ENCODE measurements at regions not wholly inside any gene's neighbourhood (a gene's known extent, or its start where the extent isn't known, plus 50 kb on each side); places are given as distances from the start of the nearest gene placed in this dataset.

DNA sequence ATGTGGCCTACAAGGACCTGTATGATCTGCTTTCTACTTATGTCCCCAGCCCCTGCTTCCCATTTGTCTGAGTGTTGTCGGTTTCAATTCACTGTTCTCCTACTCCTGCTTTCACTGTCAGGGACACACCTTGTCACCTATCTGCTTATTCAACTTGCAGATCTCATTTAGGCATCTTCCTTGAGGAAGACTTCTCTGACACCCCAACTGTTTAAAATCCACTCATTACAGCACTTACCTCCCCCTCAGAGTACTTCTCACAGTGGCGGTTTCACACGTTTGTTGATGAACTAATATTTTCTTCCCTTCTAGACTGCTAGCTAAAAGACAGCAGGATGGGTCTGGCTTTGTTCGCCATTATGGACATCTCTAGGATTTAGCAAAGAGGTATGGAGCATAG is 279.9 kb upstream of the TET2 start:
- H3K4me1 ChIP-seq (ENCODE audit: control insufficient read depth, insufficient read depth, low read length): no peaks in the 10 kb centered on the region

DNA sequence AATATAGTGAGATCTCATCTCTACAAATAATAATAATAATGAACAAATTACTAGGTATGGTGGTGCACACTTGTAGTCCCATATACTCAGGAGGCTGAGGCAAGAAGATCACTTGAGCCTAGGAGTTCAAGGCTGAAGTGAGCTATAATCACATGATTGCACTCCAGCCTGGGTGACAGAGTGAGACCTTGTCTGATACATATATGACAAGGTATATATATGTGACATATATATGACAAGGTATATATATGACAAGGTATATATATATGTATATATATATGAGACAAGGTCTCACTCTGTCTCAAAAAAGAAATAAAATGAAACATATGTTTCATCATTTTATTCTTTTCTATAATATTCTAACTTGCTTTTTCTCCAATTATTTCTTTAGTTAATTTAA is 278.1 kb upstream of the TET2 start:
- Mint-ChIP-seq H3K4me3 (no peak overlapping the region), H3K27me3 (ENCODE audit: insufficient read depth) (peaks cover 6% of the 10 kb centered on the region), H3K36me3 (ENCODE audit: low read depth) (no peaks in the 10 kb centered on the region), H3K27ac (no peak overlapping the region), H3K9me3 (no peaks in the 10 kb centered on the region), H3K4me1 (no peaks in the 10 kb centered on the region)
- H3K4me3 ChIP-seq (ENCODE audit: low read length): no peak overlapping the region
- no peaks in the 10 kb centered on the region for H3K9me3 ChIP-seq (ENCODE audit: control insufficient read depth, low read length)
- no peaks in the 10 kb centered on the region for H3K27me3 ChIP-seq (ENCODE audit: control insufficient read depth, insufficient read depth, low read length, poor library complexity, severe bottlenecking)
- TF ChIP-seq, protein P1, sequence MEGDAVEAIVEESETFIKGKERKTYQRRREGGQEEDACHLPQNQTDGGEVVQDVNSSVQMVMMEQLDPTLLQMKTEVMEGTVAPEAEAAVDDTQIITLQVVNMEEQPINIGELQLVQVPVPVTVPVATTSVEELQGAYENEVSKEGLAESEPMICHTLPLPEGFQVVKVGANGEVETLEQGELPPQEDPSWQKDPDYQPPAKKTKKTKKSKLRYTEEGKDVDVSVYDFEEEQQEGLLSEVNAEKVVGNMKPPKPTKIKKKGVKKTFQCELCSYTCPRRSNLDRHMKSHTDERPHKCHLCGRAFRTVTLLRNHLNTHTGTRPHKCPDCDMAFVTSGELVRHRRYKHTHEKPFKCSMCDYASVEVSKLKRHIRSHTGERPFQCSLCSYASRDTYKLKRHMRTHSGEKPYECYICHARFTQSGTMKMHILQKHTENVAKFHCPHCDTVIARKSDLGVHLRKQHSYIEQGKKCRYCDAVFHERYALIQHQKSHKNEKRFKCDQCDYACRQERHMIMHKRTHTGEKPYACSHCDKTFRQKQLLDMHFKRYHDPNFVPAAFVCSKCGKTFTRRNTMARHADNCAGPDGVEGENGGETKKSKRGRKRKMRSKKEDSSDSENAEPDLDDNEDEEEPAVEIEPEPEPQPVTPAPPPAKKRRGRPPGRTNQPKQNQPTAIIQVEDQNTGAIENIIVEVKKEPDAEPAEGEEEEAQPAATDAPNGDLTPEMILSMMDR (conservative IDR thresholded peaks at IDR 0.05): no peak
- no peaks in the 10 kb centered on the region for H3K4me1 ChIP-seq (ENCODE audit: control insufficient read depth, insufficient read depth, low read length)
- no peak overlapping the region for H3K9ac ChIP-seq (ENCODE audit: extremely low read depth, low read length, poor library complexity, severe bottlenecking)
- H3K36me3 ChIP-seq (ENCODE audit: control insufficient read depth, insufficient read depth, low read length): no peaks in the 10 kb centered on the region
- DNase-seq: no peak
- H3K27ac ChIP-seq (ENCODE audit: low read depth, low read length): no peak overlapping the region

More for the DNA sequence above, 279.9 kb upstream of the TET2 start:
- no peaks in the 10 kb centered on the region for H3K9me3 Mint-ChIP-seq
- H3K4me1 Mint-ChIP-seq: no peaks in the 10 kb centered on the region
- no peak overlapping the region for H3K9ac ChIP-seq (ENCODE audit: extremely low read depth, low read length, poor library complexity, severe bottlenecking)
- H3K9me3 ChIP-seq (ENCODE audit: control insufficient read depth, low read length): peaks cover 12% of the 10 kb centered on the region
- peaks cover 2% of the 10 kb centered on the region for H3K27me3 Mint-ChIP-seq (ENCODE audit: insufficient read depth)
- 92 to 96% methylated on average over 3 to 4 of the region's 4 CpGs for WGBS, 2 experiments (ENCODE audit: insufficient coverage in 1 of 2, insufficient read length in 1 of 2)
- DNase-seq: no peak
- TF ChIP-seq, protein P1 (conservative IDR thresholded peaks at IDR 0.05): no peak
- H3K27ac ChIP-seq (ENCODE audit: low read depth, low read length): no peak overlapping the region
- H3K27ac Mint-ChIP-seq: no peak overlapping the region
- no peak overlapping the region for H3K4me3 Mint-ChIP-seq
- H3K36me3 ChIP-seq (ENCODE audit: control insufficient read depth, insufficient read depth, low read length): no peaks in the 10 kb centered on the region
- no peaks in the 10 kb centered on the region for H3K27me3 ChIP-seq (ENCODE audit: control insufficient read depth, insufficient read depth, low read length, poor library complexity, severe bottlenecking)
- H3K4me3 ChIP-seq (ENCODE audit: low read length): no peak overlapping the region
- no peaks in the 10 kb centered on the region for H3K36me3 Mint-ChIP-seq (ENCODE audit: low read depth)

DNA sequence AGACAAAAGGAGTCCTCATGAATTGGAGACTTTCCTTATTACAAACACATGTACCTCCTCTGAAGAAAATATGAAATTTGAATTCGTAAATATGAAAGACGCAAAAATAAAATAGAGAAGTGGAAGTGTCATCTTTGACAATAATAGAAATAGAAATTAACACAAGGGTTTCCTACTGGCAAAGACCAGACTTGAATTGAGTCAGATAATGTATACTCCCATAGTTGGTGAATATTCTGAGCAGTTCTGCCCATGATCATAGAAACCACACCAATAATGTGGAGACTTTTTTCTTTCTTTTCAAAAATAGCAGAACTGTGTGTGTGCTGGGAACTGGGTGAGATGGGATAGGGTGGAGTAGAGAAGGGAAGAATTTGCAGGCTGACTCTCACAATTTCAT is 277.7 kb upstream of the TET2 start:
- Histone ChIP-seq H3K4me3 (ENCODE audit: low read length) (no peak overlapping the region), H3K9ac (ENCODE audit: extremely low read depth, low read length, poor library complexity, severe bottlenecking) (no peak overlapping the region), H3K4me1 (ENCODE audit: control insufficient read depth, insufficient read depth, low read length) (no peaks in the 10 kb centered on the region), H3K27ac (ENCODE audit: low read depth, low read length) (no peak overlapping the region), H3K27me3 (ENCODE audit: control insufficient read depth, insufficient read depth, low read length, poor library complexity, severe bottlenecking) (no peaks in the 10 kb centered on the region), H3K36me3 (ENCODE audit: control insufficient read depth, insufficient read depth, low read length) (no peaks in the 10 kb centered on the region), H3K9me3 (ENCODE audit: control insufficient read depth, low read length) (no peaks in the 10 kb centered on the region)
- Mint-ChIP-seq H3K27me3 (ENCODE audit: insufficient read depth) (peaks cover 6% of the 10 kb centered on the region), H3K4me3 (no peak overlapping the region), H3K27ac (no peak overlapping the region), H3K4me1 (no peaks in the 10 kb centered on the region), H3K9me3 (no peaks in the 10 kb centered on the region), H3K36me3 (ENCODE audit: low read depth) (no peaks in the 10 kb centered on the region)
- no peak for DNase-seq
- 92% methylated on average over 2 of the region's 2 CpGs; no CpG with 5 or more reads in 1 of the 2 experiments for WGBS, 2 experiments (ENCODE audit: insufficient coverage in 1 of 2, insufficient read length in 1 of 2)
- TF ChIP-seq, protein P1 (conservative IDR thresholded peaks at IDR 0.05): no peak
